22Rv1 (cell line): ENCODE measurements at regions not wholly inside any gene's neighbourhood (a gene's known extent, or its start where the extent isn't known, plus 50 kb on each side); places are given as distances from the start of the nearest gene placed in this dataset.

Source experiments
- H3K27ac ChIP-seq: fragments of 450-650 bp; 2 replicates; pipeline ENCODE4 v1.5.1; 2017
- CTCF ChIP-seq: fragments of 450-650 bp; IDR thresholded peaks from 2 replicates; pipeline ENCODE4 v1.5.1; 2017; ENCODE audit warnings: mild to moderate bottlenecking
- ZFX ChIP-seq: fragments of 450-650 bp; IDR thresholded peaks from 2 replicates; pipeline ENCODE4 v1.6.1; 2017; ENCODE audit warnings: antibody characterized with exemption, borderline replicate concordance

- no peak overlapping the region for H3K27ac ChIP-seq
- TF ChIP-seq CTCF (peak; percentile 51), ZFX (no peak)
Observed at GRCh38 chr3:147945968-147946519, 536.9 kb downstream of the ZIC1 start.

- no peak for TF ChIP-seq ZFX
- no peak for TF ChIP-seq CTCF
- no peak overlapping the region for H3K27ac ChIP-seq
Observed at GRCh38 chr3:147956615-147957014, 547.5 kb downstream of the ZIC1 start.

GRCh38 chr3:147958754-147959153, 549.6 kb downstream of the ZIC1 start:
- no peak overlapping the region for H3K27ac ChIP-seq
- TF ChIP-seq ZFX, result no peak
- TF ChIP-seq CTCF, result no peak

- H3K27ac ChIP-seq, result no peak overlapping the region
- TF ChIP-seq ZFX, result no peak
- TF ChIP-seq CTCF, result no peak
Observed at GRCh38 chr3:147960786-147961185, 551.6 kb downstream of the ZIC1 start.

GRCh38 chr3:147962408-147963164, 553.4 kb downstream of the ZIC1 start:
- no peak for TF ChIP-seq CTCF
- no peak for TF ChIP-seq ZFX

GRCh38 chr3:147963711-147964110, 554.5 kb downstream of the ZIC1 start:
- no peak for TF ChIP-seq ZFX
- TF ChIP-seq CTCF, result no peak
- H3K27ac ChIP-seq, result no peak overlapping the region

More at GRCh38 chr3:147962408-147963164, 553.4 kb downstream of the ZIC1 start:
- H3K27ac ChIP-seq, result no peak overlapping the region

- no peak overlapping the region for H3K27ac ChIP-seq
- no peak for TF ChIP-seq ZFX
- TF ChIP-seq CTCF, result no peak
Observed at GRCh38 chr3:147975165-147975564, 566.0 kb downstream of the ZIC1 start.
